ENCODE measurements at regions not wholly inside any gene's neighbourhood (a gene's known extent, or its start where the extent isn't known, plus 50 kb on each side); places are given as distances from the start of the nearest gene placed in this dataset.
"Not testable (repeated sequence)": the region's sequence is repeated elsewhere in the genome, so short reads cannot be mapped to it uniquely, and the experiment has no call there.

- TF ChIP-seq JUND (IDR thresholded peaks at IDR 0.05; ENCODE audit: low read depth): no peak
- in situ Hi-C loops (cut with HindIII; ENCODE audit: low pct_unique_long_range_greater_than_20kb, low sequenced_read_pairs): no loop called here
- DNase-seq (ENCODE audit: low read depth in 1 of 2, low spot score in 1 of 2): no peak
These were observed 77.5 kb upstream of the MARCKS start for GRCh38 chr6:113779656-113780055.

- no peak for DNase-seq (ENCODE audit: low read depth in 1 of 2, low spot score in 1 of 2)
These were observed 74.5 kb upstream of the MARCKS start for GRCh38 chr6:113782636-113783035.

GRCh38 chr6:113786168-113786567 lies 71.0 kb upstream of the MARCKS start:
- in situ Hi-C loops (cut with HindIII; ENCODE audit: low pct_unique_long_range_greater_than_20kb, low sequenced_read_pairs): no loop called here
- no peak for TF ChIP-seq JUND (IDR thresholded peaks at IDR 0.05; ENCODE audit: low read depth)
- no peak for DNase-seq (ENCODE audit: low read depth in 1 of 2, low spot score in 1 of 2)

More at GRCh38 chr6:113782636-113783035, 74.5 kb upstream of the MARCKS start:
- no peak for TF ChIP-seq JUND (IDR thresholded peaks at IDR 0.05; ENCODE audit: low read depth)
- in situ Hi-C loops (cut with HindIII; ENCODE audit: low pct_unique_long_range_greater_than_20kb, low sequenced_read_pairs): no loop called here

GRCh38 chr6:113788586-113788985 lies 68.6 kb upstream of the MARCKS start:
- in situ Hi-C loops (cut with HindIII; ENCODE audit: low pct_unique_long_range_greater_than_20kb, low sequenced_read_pairs): no loop called here
- TF ChIP-seq JUND (IDR thresholded peaks at IDR 0.05; ENCODE audit: low read depth): no peak
- DNase-seq (ENCODE audit: low read depth in 1 of 2, low spot score in 1 of 2): no peak

GRCh38 chr6:113791225-113791624 lies 65.9 kb upstream of the MARCKS start:
- in situ Hi-C loops (cut with HindIII; ENCODE audit: low pct_unique_long_range_greater_than_20kb, low sequenced_read_pairs): not testable (repeated sequence)

GRCh38 chr6:113795371-113795770 lies 61.8 kb upstream of the MARCKS start:
- in situ Hi-C loops (cut with HindIII; ENCODE audit: low pct_unique_long_range_greater_than_20kb, low sequenced_read_pairs); DNase-seq (ENCODE audit: low read depth in 1 of 2, low spot score in 1 of 2): not testable (repeated sequence)

More at GRCh38 chr6:113791225-113791624, 65.9 kb upstream of the MARCKS start:
- not testable (repeated sequence) for DNase-seq (ENCODE audit: low read depth in 1 of 2, low spot score in 1 of 2)

GRCh38 chr6:113796038-113796437 lies 61.1 kb upstream of the MARCKS start:
- in situ Hi-C loops (cut with HindIII; ENCODE audit: low pct_unique_long_range_greater_than_20kb, low sequenced_read_pairs): no loop called here
- DNase-seq (ENCODE audit: low read depth in 1 of 2, low spot score in 1 of 2): no peak
- TF ChIP-seq JUND (IDR thresholded peaks at IDR 0.05; ENCODE audit: low read depth): no peak

- no peak for DNase-seq (ENCODE audit: low read depth in 1 of 2, low spot score in 1 of 2)
- in situ Hi-C loops (cut with HindIII; ENCODE audit: low pct_unique_long_range_greater_than_20kb, low sequenced_read_pairs): no loop called here
- no peak for TF ChIP-seq JUND (IDR thresholded peaks at IDR 0.05; ENCODE audit: low read depth)
These were observed 54.4 kb upstream of the MARCKS start for GRCh38 chr6:113802779-113803178.

GRCh38 chr6:113805173-113805790 lies 51.9 kb upstream of the MARCKS start:
- no peak for DNase-seq (ENCODE audit: low read depth in 1 of 2, low spot score in 1 of 2)
- in situ Hi-C loops (cut with HindIII; ENCODE audit: low pct_unique_long_range_greater_than_20kb, low sequenced_read_pairs): no loop called here
- TF ChIP-seq JUND (IDR thresholded peaks at IDR 0.05; ENCODE audit: low read depth): no peak

GRCh38 chr6:113805811-113806495 lies 51.2 kb upstream of the MARCKS start:
- no peak for DNase-seq (ENCODE audit: low read depth in 1 of 2, low spot score in 1 of 2)
- TF ChIP-seq JUND (IDR thresholded peaks at IDR 0.05; ENCODE audit: low read depth): no peak
- in situ Hi-C loops (cut with HindIII; ENCODE audit: low pct_unique_long_range_greater_than_20kb, low sequenced_read_pairs): no loop called here
